ENCODE measurements at regions not wholly inside any gene's neighbourhood (a gene's known extent, or its start where the extent isn't known, plus 50 kb on each side); places are given as distances from the start of the nearest gene placed in this dataset.
A peak's percentile ranks its signal among the peaks of the same experiment; 100 is the strongest.

DNA sequence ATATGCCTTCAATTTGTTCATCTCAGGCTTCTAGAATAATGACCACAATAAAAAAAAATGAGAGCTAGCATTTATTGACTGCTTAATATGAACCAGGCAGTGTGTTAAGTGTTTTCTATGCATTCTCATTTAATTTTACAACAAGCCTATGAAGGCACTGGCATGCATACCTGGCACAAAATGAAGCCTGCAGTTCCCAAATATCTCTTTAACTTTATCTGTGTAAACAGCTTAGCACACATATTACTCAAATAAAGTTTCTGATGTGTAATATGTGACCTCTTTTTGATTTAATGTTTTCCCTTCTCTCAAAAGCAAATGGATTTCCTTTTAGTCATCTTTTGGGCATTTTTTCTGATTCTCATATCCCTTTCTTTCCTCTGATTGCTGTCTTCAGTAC lies 671.8 kb downstream of the PCDH7 start:
- no peaks in the 10 kb centered on the region for H3K9me3 ChIP-seq (ENCODE audit: low read depth, low read length, poor library complexity, severe bottlenecking)
- H3K36me3 ChIP-seq (ENCODE audit: insufficient read depth, low read length, poor library complexity, severe bottlenecking), result no peaks in the 10 kb centered on the region
- DNase-seq (ENCODE audit: low spot score), result no peak
- no peak overlapping the region for H3K4me3 ChIP-seq (ENCODE audit: low read depth, low read length, poor library complexity, severe bottlenecking)
- H3K27ac ChIP-seq (ENCODE audit: low read depth, low read length, poor library complexity, severe bottlenecking), result no peak overlapping the region
- no TSS peak for BruUV-seq (replicated peaks)
- no peaks in the 10 kb centered on the region for H3K4me1 ChIP-seq (ENCODE audit: insufficient read depth, low read length, poor library complexity, severe bottlenecking)
- TF ChIP-seq EZH2 (IDR thresholded peaks at IDR 0.05; ENCODE audit: borderline replicate concordance, low read depth, low read length, poor library complexity, severe bottlenecking), result no peak
- TF ChIP-seq, protein P1, sequence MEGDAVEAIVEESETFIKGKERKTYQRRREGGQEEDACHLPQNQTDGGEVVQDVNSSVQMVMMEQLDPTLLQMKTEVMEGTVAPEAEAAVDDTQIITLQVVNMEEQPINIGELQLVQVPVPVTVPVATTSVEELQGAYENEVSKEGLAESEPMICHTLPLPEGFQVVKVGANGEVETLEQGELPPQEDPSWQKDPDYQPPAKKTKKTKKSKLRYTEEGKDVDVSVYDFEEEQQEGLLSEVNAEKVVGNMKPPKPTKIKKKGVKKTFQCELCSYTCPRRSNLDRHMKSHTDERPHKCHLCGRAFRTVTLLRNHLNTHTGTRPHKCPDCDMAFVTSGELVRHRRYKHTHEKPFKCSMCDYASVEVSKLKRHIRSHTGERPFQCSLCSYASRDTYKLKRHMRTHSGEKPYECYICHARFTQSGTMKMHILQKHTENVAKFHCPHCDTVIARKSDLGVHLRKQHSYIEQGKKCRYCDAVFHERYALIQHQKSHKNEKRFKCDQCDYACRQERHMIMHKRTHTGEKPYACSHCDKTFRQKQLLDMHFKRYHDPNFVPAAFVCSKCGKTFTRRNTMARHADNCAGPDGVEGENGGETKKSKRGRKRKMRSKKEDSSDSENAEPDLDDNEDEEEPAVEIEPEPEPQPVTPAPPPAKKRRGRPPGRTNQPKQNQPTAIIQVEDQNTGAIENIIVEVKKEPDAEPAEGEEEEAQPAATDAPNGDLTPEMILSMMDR (conservative IDR thresholded peaks at IDR 0.05; ENCODE audit: low read depth, low read length), result no peak
- POLR2A ChIA-PET (ENCODE audit: low non-redundant PET), result no interaction called here
- CTCF ChIA-PET, result no interaction called here
- intact Hi-C loops (cut with micrococcal nuclease; ENCODE audit: unreplicated experiment), result no loop called here
- no peaks in the 10 kb centered on the region for H3K27me3 ChIP-seq (replicated peaks; ENCODE audit: insufficient read depth, low read depth, low read length, poor library complexity)

DNA sequence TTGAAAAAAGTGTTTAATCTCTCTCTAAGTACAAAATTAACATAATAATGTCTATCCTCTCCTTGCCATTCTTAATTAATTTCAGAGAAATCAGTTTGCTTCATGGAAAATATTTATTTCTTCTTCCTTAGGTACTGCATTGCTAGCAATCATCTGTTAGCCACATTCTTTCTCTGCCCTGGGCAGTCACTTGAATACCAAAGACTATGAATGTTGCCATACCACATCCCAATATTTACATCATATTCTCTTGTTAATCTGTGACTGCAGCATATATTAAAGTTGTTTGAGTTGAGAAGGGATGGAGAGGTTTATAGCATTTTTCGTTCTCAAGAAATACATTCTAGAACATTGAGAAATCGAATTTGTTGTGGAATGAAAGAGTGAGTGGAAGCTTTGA lies 672.8 kb downstream of the PCDH7 start:
- H3K27ac ChIP-seq (ENCODE audit: low read depth, low read length, poor library complexity, severe bottlenecking), result no peak overlapping the region
- no peaks in the 10 kb centered on the region for H3K9me3 ChIP-seq (ENCODE audit: low read depth, low read length, poor library complexity, severe bottlenecking)
- no peaks in the 10 kb centered on the region for H3K36me3 ChIP-seq (ENCODE audit: insufficient read depth, low read length, poor library complexity, severe bottlenecking)
- no TSS peak for BruUV-seq (replicated peaks)
- ChIA-PET CTCF (no interaction called here), POLR2A (ENCODE audit: low non-redundant PET) (no interaction called here)
- H3K4me1 ChIP-seq (ENCODE audit: insufficient read depth, low read length, poor library complexity, severe bottlenecking), result no peaks in the 10 kb centered on the region
- DNase-seq (ENCODE audit: low spot score), result no peak
- no peak overlapping the region for H3K4me3 ChIP-seq (ENCODE audit: low read depth, low read length, poor library complexity, severe bottlenecking)
- no peak for TF ChIP-seq EZH2 (IDR thresholded peaks at IDR 0.05; ENCODE audit: borderline replicate concordance, low read depth, low read length, poor library complexity, severe bottlenecking)
- TF ChIP-seq, protein P1 (conservative IDR thresholded peaks at IDR 0.05; ENCODE audit: low read depth, low read length), result no peak
- intact Hi-C loops (cut with micrococcal nuclease; ENCODE audit: unreplicated experiment), result no loop called here
- no peaks in the 10 kb centered on the region for H3K27me3 ChIP-seq (replicated peaks; ENCODE audit: insufficient read depth, low read depth, low read length, poor library complexity)

DNA sequence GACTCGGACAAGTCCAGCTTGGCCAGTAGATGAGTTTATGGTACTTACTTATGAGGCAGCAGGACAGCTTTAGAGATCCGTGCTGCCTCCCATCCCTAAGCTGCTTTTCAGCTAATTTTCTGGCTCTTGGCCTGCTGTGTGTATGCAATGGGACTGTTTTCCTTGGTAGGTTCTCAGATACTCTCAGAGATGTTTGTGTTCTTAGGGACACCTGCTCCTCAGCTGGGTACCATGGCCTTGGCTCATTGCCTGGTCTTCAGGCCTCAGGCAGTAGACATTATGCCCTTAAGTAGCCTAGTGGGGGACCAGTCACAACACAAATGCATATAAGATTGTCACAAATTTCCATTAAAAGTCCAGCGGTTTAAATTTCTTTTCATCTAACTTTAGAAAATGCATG lies 688.0 kb downstream of the PCDH7 start:
- no peaks in the 10 kb centered on the region for H3K9me3 ChIP-seq (ENCODE audit: low read depth, low read length, poor library complexity, severe bottlenecking)
- ChIA-PET POLR2A (ENCODE audit: low non-redundant PET) (no interaction called here), CTCF (no interaction called here)
- DNase-seq (ENCODE audit: low spot score), result peak; percentile 0
- no peaks in the 10 kb centered on the region for H3K4me1 ChIP-seq (ENCODE audit: insufficient read depth, low read length, poor library complexity, severe bottlenecking)
- H3K36me3 ChIP-seq (ENCODE audit: insufficient read depth, low read length, poor library complexity, severe bottlenecking), result no peaks in the 10 kb centered on the region
- H3K27ac ChIP-seq (ENCODE audit: low read depth, low read length, poor library complexity, severe bottlenecking), result no peak overlapping the region
- H3K27me3 ChIP-seq (replicated peaks; ENCODE audit: insufficient read depth, low read depth, low read length, poor library complexity), result no peaks in the 10 kb centered on the region
- intact Hi-C loops (cut with micrococcal nuclease; ENCODE audit: unreplicated experiment), result no loop called here
- no peak overlapping the region for H3K4me3 ChIP-seq (ENCODE audit: low read depth, low read length, poor library complexity, severe bottlenecking)
- no peak for TF ChIP-seq EZH2 (IDR thresholded peaks at IDR 0.05; ENCODE audit: borderline replicate concordance, low read depth, low read length, poor library complexity, severe bottlenecking)
- TF ChIP-seq, protein P1 (conservative IDR thresholded peaks at IDR 0.05; ENCODE audit: low read depth, low read length), result no peak
- BruUV-seq (replicated peaks), result no TSS peak
